Psoas muscle (tissue), 7 donors: ENCODE measurements at regions not wholly inside any gene's neighbourhood (a gene's known extent, or its start where the extent isn't known, plus 50 kb on each side); places are given as distances from the start of the nearest gene placed in this dataset.
A peak's percentile ranks its signal among the peaks of the same experiment; 100 is the strongest.

Source experiments
- ATAC-seq, 4 donors: fragments of 200-7000 bp; cut with Tn5 transposase; one replicate each; pipeline ENCODE4 v1.9.1; 2020; ENCODE audit warnings: moderate library complexity in 3 of 4, mild to moderate bottlenecking in 2 of 4
- DNase-seq, 2 donors: peaks; one replicate each; pipeline ENCODE4 v3.0.0-alpha.2; 2020
- H3K27ac ChIP-seq: fragments of 200-600 bp; one replicate; pipeline ENCODE4 v1.8.0; 2022
- H3K27me3 ChIP-seq, 3 donors: fragments of 200-600 bp in 1 of 3; one replicate each; pipeline versions ENCODE4 v1.6.1 to v1.8.0; 2013 to 2022; ENCODE audit warnings: low read length in 2 of 3, mild to moderate bottlenecking in 2 of 3, moderate library complexity in 1 of 3; ENCODE audit not compliant: insufficient read depth in 3 of 3
- H3K36me3 ChIP-seq, 2 donors: fragments of 200-600 bp in 1 of 2; one replicate each; pipeline versions ENCODE4 v1.6.1 to v1.8.0; 2013 to 2022; ENCODE audit warnings: low read depth in 1 of 2, mild to moderate bottlenecking in 1 of 2, moderate library complexity in 1 of 2; ENCODE audit not compliant: insufficient read depth in 1 of 2
- H3K4me1 ChIP-seq: fragments of 200-600 bp; one replicate; pipeline ENCODE4 v1.8.0; 2022
- H3K4me3 ChIP-seq: fragments of 200-600 bp; one replicate; pipeline ENCODE4 v1.8.0; 2022; ENCODE audit warnings: mild to moderate bottlenecking
- H3K9me3 ChIP-seq: fragments of 200-600 bp; one replicate; pipeline ENCODE4 v1.8.0; 2022
- CTCF ChIP-seq: fragments of 200-600 bp; IDR thresholded peaks from one replicate; pipeline ENCODE4 v1.8.0; 2022; ENCODE audit warnings: antibody characterized with exemption
- WGBS, 3 donors: extraction: QIAGEN DNeasy Blood & Tissue Kit; methylation state at CpG; one replicate each; pipeline versions ENCODE4 v1.1.6 to v1.1.7; 2013; 5-methylcytosine and 5-hydroxymethylcytosine counted together
- intact Hi-C, 2 donors: fragments of 100-400 bp; cut with DNase I; formaldehyde crosslinking; loops; one replicate each; pipeline versions ENCODE4 v1.11.0 to v1.14.2; 2022
- donor health status: healthy with polysubstance abuse.
- donor health status: DM: no; HTN: no; CAD: no; lungs with moderate emphysema.
- donor health status: Bipolar disorder and iron deficiency.
- donor health status: healthy.
- donor health status: DM: yes; HTN: yes; CAD: no.
- donor health status: DM: no; HTN: no; CAD: no.
- donor health status: DM: yes; HTN: yes; CAD: no.

- Histone ChIP-seq H3K36me3 (no peaks in the 10 kb centered on the region), H3K27ac (no peak overlapping the region), H3K4me1 (no peaks in the 10 kb centered on the region), H3K9me3 (no peaks in the 10 kb centered on the region), H3K27me3 (no peaks in the 10 kb centered on the region), H3K4me3 (no peak overlapping the region)
- peak in 1 of 2 donors; percentile 34 for DNase-seq
- intact Hi-C loops, result no loop called here
- TF ChIP-seq CTCF, result no peak
- no peak for ATAC-seq
- WGBS, 3 donors, result 91 to 98% (median 94%) methylated on average over 26 to 28 of the region's 28 CpGs
Measured at GRCh38 chr10:65811931-65812525, 1113.8 kb upstream of the LRRTM3 start.

- 43 to 73% (median 46%) methylated on average over 1 of the region's 1 CpG for WGBS, 3 donors
- ATAC-seq, result no peak
- Histone ChIP-seq H3K9me3 (no peaks in the 10 kb centered on the region), H3K27me3 (no peaks in the 10 kb centered on the region), H3K36me3 (no peaks in the 10 kb centered on the region), H3K4me3 (no peak overlapping the region), H3K4me1 (no peaks in the 10 kb centered on the region), H3K27ac (no peak overlapping the region)
- intact Hi-C loops, result no loop called here
- no peak for DNase-seq
- TF ChIP-seq CTCF, result no peak
Measured at GRCh38 chr10:65816536-65816935, 1109.3 kb upstream of the LRRTM3 start.

- 69 to 81% (median 80%) methylated on average over 3 of the region's 3 CpGs for WGBS, 3 donors
- Histone ChIP-seq H3K4me3 (no peak overlapping the region), H3K27me3 (no peaks in the 10 kb centered on the region), H3K4me1 (no peaks in the 10 kb centered on the region), H3K9me3 (no peaks in the 10 kb centered on the region), H3K36me3 (no peaks in the 10 kb centered on the region), H3K27ac (no peak overlapping the region)
- intact Hi-C loops, result no loop called here
- ATAC-seq (no peak), DNase-seq (no peak)
- no peak for TF ChIP-seq CTCF
Measured at GRCh38 chr10:65818990-65819389, 1106.8 kb upstream of the LRRTM3 start.

- H3K27me3 ChIP-seq, result no peaks in the 10 kb centered on the region
- intact Hi-C loops, result no loop called here
- H3K36me3 ChIP-seq, result no peaks in the 10 kb centered on the region
- no peak for ATAC-seq
- no peak for TF ChIP-seq CTCF
- H3K4me3 ChIP-seq, result no peak overlapping the region
- H3K9me3 ChIP-seq, result no peaks in the 10 kb centered on the region
- H3K4me1 ChIP-seq, result no peaks in the 10 kb centered on the region
- H3K27ac ChIP-seq, result no peak overlapping the region
- 35 to 38% (median 37%) methylated on average over 1 of the region's 1 CpG for WGBS, 3 donors
- DNase-seq, result no peak
Measured at GRCh38 chr10:65827359-65827758, 1098.5 kb upstream of the LRRTM3 start.

- intact Hi-C loops, result no loop called here
- TF ChIP-seq CTCF, result no peak
- Histone ChIP-seq H3K27me3 (no peaks in the 10 kb centered on the region), H3K27ac (no peak overlapping the region), H3K4me1 (no peaks in the 10 kb centered on the region), H3K36me3 (no peaks in the 10 kb centered on the region), H3K9me3 (no peaks in the 10 kb centered on the region), H3K4me3 (no peak overlapping the region)
- DNase-seq (no peak), ATAC-seq (no peak)
Measured at GRCh38 chr10:65838811-65839210, 1087.0 kb upstream of the LRRTM3 start.
